ENCODE measurements at regions not wholly inside any gene's neighbourhood (a gene's known extent, or its start where the extent isn't known, plus 50 kb on each side); places are given as distances from the start of the nearest gene placed in this dataset.

DNA sequence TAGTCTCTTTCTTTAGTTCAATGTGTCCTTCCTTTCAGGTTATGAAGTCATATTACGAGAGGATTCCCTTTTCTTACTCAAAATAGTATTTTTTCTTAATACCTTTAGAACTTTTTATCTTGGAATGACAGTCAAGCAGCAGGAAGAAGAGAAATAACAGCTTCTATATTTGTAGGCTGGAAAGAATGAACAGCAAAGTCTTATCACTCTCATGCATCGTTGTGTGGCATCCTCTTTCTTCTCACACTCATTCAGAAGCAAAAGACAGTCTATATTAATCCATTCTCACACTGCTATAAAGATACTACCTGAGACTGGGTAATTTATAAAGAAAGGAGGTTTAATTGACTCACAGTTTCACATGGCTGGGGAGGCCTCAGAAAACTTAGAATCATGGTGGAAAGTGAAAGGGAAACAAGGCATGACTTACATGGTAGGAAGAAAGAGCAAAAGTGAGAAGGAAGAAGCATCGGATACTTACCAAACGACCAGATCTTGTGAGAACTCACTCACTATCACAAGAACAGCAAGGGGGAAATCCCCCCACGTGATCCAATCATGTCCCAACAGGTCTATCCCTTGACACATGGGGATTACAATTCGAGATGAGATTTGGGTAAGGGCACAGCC is 1646.1 kb upstream of the CDH6 start:
- intact Hi-C loops (cut with micrococcal nuclease) = no loop called here
- POLR2A ChIA-PET = no interaction called here

GRCh38 chr5:29543501-29543900 is 1650.0 kb upstream of the CDH6 start:
- CTCF ChIA-PET = no interaction called here
- Mint-ChIP-seq H3K27ac (no peak overlapping the region), H3K9me3 (peaks cover 20% of the 10 kb centered on the region), H3K36me3 (ENCODE audit: low read depth) (no peaks in the 10 kb centered on the region), H3K27me3 (no peaks in the 10 kb centered on the region), H3K4me1 (ENCODE audit: low read depth) (no peaks in the 10 kb centered on the region), H3K4me3 (no peak overlapping the region)
- intact Hi-C loops (cut with micrococcal nuclease) = no loop called here
- ATAC-seq = no peak
- DNase-seq = no peak
- POLR2A ChIA-PET = no interaction called here
- TF ChIP-seq CTCF (IDR thresholded peaks at IDR 0.05) = no peak

More for the DNA sequence above, 1646.1 kb upstream of the CDH6 start:
- H3K4me1 Mint-ChIP-seq (ENCODE audit: low read depth) = no peaks in the 10 kb centered on the region
- peaks cover 13% of the 10 kb centered on the region for H3K9me3 Mint-ChIP-seq
- TF ChIP-seq CTCF (IDR thresholded peaks at IDR 0.05) = no peak
- no peaks in the 10 kb centered on the region for H3K27me3 Mint-ChIP-seq
- CTCF ChIA-PET = no interaction called here
- no peaks in the 10 kb centered on the region for H3K36me3 Mint-ChIP-seq (ENCODE audit: low read depth)
- no peak overlapping the region for H3K4me3 Mint-ChIP-seq
- DNase-seq = no peak
- H3K27ac Mint-ChIP-seq = no peak overlapping the region
- ATAC-seq = no peak

DNA sequence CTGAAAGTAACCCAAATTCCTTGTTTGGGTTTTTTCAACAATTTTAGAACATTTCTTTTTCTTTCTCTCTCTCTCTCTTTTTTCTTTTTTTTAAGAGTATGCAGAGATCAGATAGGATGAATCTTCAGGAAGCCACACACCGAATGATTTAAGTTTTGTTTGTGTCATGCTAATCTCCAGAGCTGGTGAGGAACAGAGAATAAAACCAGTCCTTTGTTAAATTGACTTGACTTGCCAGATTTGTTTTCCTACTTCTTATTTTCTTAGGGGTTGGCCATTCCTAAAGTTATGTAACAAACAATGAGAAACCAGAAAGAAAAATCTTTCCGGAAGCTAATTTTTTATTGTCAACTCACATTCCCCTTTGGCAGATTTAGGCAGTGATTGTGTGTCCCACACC is 1669.3 kb upstream of the CDH6 start:
- ChIA-PET CTCF (no interaction called here), POLR2A (no interaction called here)
- H3K27me3 Mint-ChIP-seq = no peaks in the 10 kb centered on the region
- no peak overlapping the region for H3K27ac Mint-ChIP-seq
- peaks cover 8% of the 10 kb centered on the region for H3K9me3 Mint-ChIP-seq
- H3K36me3 Mint-ChIP-seq (ENCODE audit: low read depth) = no peaks in the 10 kb centered on the region
- H3K4me1 Mint-ChIP-seq (ENCODE audit: low read depth) = no peaks in the 10 kb centered on the region
- no peak overlapping the region for H3K4me3 Mint-ChIP-seq
- ATAC-seq = no peak
- DNase-seq = no peak
- no peak for TF ChIP-seq CTCF (IDR thresholded peaks at IDR 0.05)
- intact Hi-C loops (cut with micrococcal nuclease) = no loop called here

DNA sequence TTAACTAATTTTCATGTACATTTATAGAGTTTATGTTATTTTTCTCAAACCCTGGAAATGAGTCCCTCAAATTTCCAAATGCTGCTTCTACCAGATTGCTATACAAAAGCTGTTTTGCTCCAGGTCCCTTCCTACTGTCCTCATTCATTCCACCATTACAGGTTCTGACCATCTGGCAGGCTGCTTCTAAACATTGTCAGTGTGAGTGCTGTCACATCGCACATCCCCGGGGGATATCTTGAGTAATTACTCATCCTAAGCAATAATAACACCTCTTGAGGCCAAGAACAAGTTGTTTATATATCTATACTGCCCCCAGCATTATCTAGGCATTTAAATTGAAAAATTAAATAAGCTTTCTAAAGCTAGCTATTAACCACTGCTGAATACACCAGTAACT is 1675.3 kb upstream of the CDH6 start:
- Mint-ChIP-seq H3K4me1 (ENCODE audit: low read depth) (no peaks in the 10 kb centered on the region), H3K4me3 (no peak overlapping the region), H3K9me3 (peaks cover 10% of the 10 kb centered on the region), H3K36me3 (ENCODE audit: low read depth) (no peaks in the 10 kb centered on the region), H3K27me3 (no peaks in the 10 kb centered on the region), H3K27ac (no peak overlapping the region)
- intact Hi-C loops (cut with micrococcal nuclease) = no loop called here
- no peak for TF ChIP-seq CTCF (IDR thresholded peaks at IDR 0.05)
- POLR2A ChIA-PET = no interaction called here
- CTCF ChIA-PET = no interaction called here
- ATAC-seq (no peak), DNase-seq (no peak)

GRCh38 chr5:29516224-29516623 is 1677.3 kb upstream of the CDH6 start:
- no peak for ATAC-seq
- H3K4me1 Mint-ChIP-seq (ENCODE audit: low read depth) = no peaks in the 10 kb centered on the region

More at GRCh38 chr5:29516224-29516623, 1677.3 kb upstream of the CDH6 start:
- Mint-ChIP-seq H3K36me3 (ENCODE audit: low read depth) (no peaks in the 10 kb centered on the region), H3K27ac (no peak overlapping the region), H3K27me3 (no peaks in the 10 kb centered on the region), H3K4me3 (no peak overlapping the region), H3K9me3 (peaks cover 9% of the 10 kb centered on the region)
- TF ChIP-seq CTCF (IDR thresholded peaks at IDR 0.05) = no peak
- POLR2A ChIA-PET = no interaction called here
- intact Hi-C loops (cut with micrococcal nuclease) = no loop called here
- CTCF ChIA-PET = no interaction called here
- DNase-seq = no peak
